ENCODE measurements at regions not wholly inside any gene's neighbourhood (a gene's known extent, or its start where the extent isn't known, plus 50 kb on each side); places are given as distances from the start of the nearest gene placed in this dataset.
A peak's percentile ranks its signal among the peaks of the same experiment; 100 is the strongest.
"Not testable (repeated sequence)": the region's sequence is repeated elsewhere in the genome, so short reads cannot be mapped to it uniquely, and the experiment has no call there.

- no peak for DNase-seq
These were observed 52.8 kb upstream of the IL1RAPL2 start for GRCh38 chrX:104513162-104513561.

GRCh38 chrX:104510801-104511200 is 55.2 kb upstream of the IL1RAPL2 start:
- no peak for DNase-seq

GRCh38 chrX:104502460-104502859 is 63.5 kb upstream of the IL1RAPL2 start:
- DNase-seq, result no peak

GRCh38 chrX:104488811-104489210 is 77.2 kb upstream of the IL1RAPL2 start:
- DNase-seq, result no peak

GRCh38 chrX:104486691-104487090 is 79.3 kb upstream of the IL1RAPL2 start:
- DNase-seq, result no peak

- no peak for DNase-seq
These were observed 83.2 kb upstream of the IL1RAPL2 start for GRCh38 chrX:104482757-104483156.

- DNase-seq, result no peak
These were observed 96.2 kb upstream of the IL1RAPL2 start for GRCh38 chrX:104469771-104470170.

- DNase-seq, result no peak
These were observed 106.2 kb upstream of the IL1RAPL2 start for GRCh38 chrX:104459796-104460195.

GRCh38 chrX:104457130-104457529 is 108.9 kb upstream of the IL1RAPL2 start:
- not testable (repeated sequence) for DNase-seq

GRCh38 chrX:104450316-104450715 is 115.7 kb upstream of the IL1RAPL2 start:
- DNase-seq, result no peak

GRCh38 chrX:104445591-104445990 is 120.4 kb upstream of the IL1RAPL2 start:
- DNase-seq, result no peak

GRCh38 chrX:104435249-104435648 is 130.8 kb upstream of the IL1RAPL2 start:
- DNase-seq, result no peak

GRCh38 chrX:104432321-104432720 is 133.7 kb upstream of the IL1RAPL2 start:
- DNase-seq, result no peak

- no peak for DNase-seq
These were observed 135.3 kb upstream of the IL1RAPL2 start for GRCh38 chrX:104430742-104431119.

GRCh38 chrX:104430072-104430741 is 135.8 kb upstream of the IL1RAPL2 start:
- no peak for DNase-seq

- no peak for DNase-seq
These were observed 137.8 kb upstream of the IL1RAPL2 start for GRCh38 chrX:104428231-104428630.

GRCh38 chrX:104427693-104428092 is 138.3 kb upstream of the IL1RAPL2 start:
- DNase-seq, result no peak

- no peak for DNase-seq
These were observed 138.9 kb upstream of the IL1RAPL2 start for GRCh38 chrX:104427073-104427472.

GRCh38 chrX:104420907-104421306 is 145.1 kb upstream of the IL1RAPL2 start:
- no peak for DNase-seq

GRCh38 chrX:104419926-104420325 is 146.1 kb upstream of the IL1RAPL2 start:
- no peak for DNase-seq

GRCh38 chrX:104419211-104419610 is 146.8 kb upstream of the IL1RAPL2 start:
- DNase-seq, result peak; percentile 0

GRCh38 chrX:104411800-104412199 is 154.2 kb upstream of the IL1RAPL2 start:
- no peak for DNase-seq

GRCh38 chrX:104400387-104400786 is 145.7 kb upstream of the ESX1 start:
- DNase-seq, result no peak

- no peak for DNase-seq
These were observed 137.6 kb upstream of the ESX1 start for GRCh38 chrX:104392350-104392749.

GRCh38 chrX:104391906-104392305 is 137.2 kb upstream of the ESX1 start:
- DNase-seq, result no peak

Data from fibroblast of skin of scalp (primary cell).